Activated naive CD8-positive, alpha-beta T cell treated with anti-CD3 and anti-CD28 coated beads, Interleukin-2, amount 50 U/mL, for 16 hours (primary cell): ENCODE measurements at regions not wholly inside any gene's neighbourhood (a gene's known extent, or its start where the extent isn't known, plus 50 kb on each side); places are given as distances from the start of the nearest gene placed in this dataset.
"Not testable (repeated sequence)": the region's sequence is repeated elsewhere in the genome, so short reads cannot be mapped to it uniquely, and the experiment has no call there.

Source experiments
- DNase-seq: peaks from one replicate; pipeline ENCODE4 v3.0.0-alpha.2; 2020; ENCODE audit warnings: low read depth, low spot score

DNA sequence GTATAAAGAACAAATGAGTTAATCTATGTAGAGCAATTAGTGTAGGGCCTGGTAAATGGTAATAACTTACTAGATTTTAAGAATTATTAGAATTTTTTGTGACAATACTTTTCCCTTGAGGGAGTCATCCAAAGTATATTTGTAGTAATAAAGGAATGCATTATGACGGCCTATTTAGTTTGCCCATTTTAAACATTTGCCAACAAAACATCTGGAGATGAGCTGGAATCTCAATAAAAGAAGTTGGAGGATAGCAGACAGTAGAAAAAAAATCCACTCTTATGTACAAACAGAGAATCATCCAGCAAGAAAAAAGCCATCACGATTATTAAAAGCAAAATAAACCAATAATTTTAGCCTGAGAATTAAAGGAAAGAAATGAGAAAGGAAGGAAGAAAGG lies 567.3 kb upstream of the ADAMTS5 start:
- DNase-seq, result no peak

DNA sequence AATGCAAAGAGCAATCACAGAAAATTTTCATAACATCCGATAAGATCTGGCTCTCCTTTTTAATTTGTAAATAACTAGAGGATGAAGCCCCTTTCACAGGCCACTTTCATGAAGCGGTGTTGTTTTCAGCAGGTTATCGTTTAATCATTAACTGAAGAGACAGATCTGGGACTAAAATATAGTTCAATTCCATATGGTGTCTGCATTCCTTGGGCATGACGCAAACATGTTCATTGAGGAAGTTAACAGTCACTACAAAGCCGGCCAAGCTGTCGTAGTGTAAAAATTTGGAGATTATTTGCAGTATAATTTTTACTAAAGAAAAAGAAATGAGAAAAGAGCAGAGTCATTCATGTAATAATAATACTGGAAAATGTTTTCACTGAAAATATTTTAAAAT lies 565.2 kb upstream of the ADAMTS5 start:
- no peak for DNase-seq

DNA sequence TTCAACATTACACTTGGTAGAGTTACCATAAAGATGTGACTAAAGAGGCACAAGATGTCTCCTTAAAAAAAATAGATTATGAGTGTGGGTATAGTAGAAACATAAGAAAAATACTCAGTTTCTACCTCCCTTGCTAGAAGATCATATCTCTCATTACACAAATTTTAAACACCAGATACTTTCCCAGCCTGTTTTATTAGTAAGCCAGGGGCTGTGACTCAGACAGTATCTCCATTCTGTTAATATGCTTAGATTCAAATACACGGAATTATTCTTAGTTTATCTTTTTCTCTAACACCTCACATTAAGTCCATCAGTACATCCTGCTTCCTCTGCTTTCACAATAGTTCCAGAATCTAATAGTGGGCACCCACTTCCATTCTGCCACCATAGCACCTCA lies 561.8 kb upstream of the ADAMTS5 start:
- DNase-seq, result no peak

DNA sequence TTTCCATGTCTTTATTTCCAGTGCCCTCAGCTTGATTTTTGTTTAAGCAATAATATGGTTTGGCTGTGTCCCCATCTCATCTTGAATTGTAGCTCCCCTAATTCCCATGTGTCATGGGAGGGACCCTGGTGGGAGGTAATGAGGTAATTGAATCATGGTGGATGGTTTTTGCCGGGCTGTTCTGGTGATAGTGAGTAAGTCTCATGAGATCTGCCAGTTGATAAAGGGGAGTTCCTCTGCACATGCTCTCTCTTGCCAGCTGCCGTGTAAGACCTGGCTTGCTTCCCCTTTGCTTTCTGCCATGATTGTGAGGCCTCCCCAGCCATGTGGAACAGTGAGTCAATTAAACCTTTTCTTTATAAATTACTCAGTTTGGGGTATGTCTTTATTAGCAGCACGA lies 559.6 kb upstream of the ADAMTS5 start:
- DNase-seq, result no peak

DNA sequence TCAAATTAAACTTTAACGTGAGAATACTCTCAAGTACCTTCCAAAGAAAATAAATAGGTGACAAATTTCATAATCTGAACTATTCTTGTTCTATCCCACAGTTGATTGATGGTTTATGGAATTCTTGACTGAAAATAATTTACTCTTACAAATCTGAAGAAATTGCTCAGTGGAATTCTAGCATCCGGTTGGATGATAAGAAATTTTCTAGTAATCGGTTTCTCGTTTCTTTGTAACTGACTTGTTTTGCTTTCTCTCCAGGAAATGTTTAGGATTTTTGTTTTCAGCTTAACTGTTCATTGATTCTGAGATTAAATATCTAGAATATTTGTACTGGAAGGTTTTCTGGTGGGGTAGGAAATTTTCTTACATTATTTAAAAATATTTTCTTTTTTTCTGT lies 558.9 kb upstream of the ADAMTS5 start:
- DNase-seq, result no peak

DNA sequence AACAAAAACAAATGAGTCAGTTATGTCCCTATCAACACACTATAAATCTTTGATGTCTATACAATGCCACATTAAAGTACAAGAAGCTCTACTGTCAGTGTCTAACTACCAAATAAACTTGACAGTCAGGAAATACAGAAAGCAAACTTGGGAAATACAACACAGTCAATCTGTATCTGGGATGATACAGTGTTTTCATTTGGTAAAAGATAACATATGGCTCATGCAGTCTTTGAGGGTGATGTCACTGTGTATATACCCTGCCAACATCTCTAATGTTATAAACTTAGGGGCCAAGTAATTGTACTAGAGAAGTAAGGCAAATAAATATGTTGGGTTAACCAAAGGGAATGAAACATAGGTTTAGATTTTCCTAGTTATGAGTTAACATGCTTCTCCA lies 552.5 kb upstream of the ADAMTS5 start:
- no peak for DNase-seq

DNA sequence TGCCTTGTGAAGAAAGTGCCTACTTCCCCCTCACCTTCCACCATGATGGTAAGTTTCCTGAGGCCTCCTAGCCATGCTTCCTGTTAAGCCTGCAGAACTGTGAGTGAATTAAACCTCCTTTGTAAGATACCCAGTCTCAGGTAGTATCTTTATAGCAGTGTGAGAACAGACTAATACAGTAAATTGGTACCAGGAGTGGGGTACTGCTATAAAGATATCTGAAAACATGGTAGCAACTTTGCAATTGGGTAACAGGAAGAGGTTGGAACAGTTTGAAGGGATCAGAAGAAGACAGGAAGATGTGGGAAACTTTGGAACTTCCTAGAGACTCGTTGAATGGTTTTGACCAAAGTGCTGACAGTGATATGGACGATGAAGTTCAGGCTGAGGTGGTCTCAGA lies 550.3 kb upstream of the ADAMTS5 start:
- not testable (repeated sequence) for DNase-seq

DNA sequence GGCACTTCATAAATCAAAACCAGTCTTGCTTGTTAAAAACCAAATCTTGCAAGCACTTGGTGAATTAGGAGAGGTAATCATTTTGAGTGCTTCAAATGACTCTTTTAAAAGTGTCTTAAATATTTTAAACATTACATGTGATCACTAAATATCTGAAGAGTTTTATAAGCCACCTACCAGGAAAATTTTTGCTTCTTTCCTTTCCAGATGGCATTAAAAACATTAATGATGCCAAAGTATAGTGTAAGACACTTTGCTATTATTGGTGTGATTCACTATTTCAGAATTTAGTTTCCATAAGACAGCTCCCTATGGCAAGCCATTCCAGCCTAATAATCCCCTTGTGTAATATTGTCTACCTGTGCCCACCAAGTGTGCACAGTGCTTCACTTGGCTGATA lies 548.8 kb upstream of the ADAMTS5 start:
- no peak for DNase-seq

DNA sequence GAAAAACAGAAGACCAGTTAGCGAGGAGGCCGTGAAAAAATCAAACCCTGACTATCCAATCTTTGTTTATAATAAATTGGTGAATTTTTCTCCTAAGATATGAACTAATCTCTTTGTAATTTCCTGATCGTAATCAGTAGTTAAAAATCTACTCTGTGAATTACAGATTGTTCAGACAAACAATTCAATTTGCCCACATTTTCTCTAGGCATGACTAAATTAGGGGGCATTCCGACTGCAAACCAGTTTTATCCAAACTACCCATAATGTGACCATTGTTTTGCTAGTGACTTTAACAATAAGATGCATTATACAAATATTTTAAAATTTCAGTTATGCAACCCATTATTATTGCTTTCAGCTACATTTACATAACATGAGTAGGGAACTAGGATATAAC lies 546.9 kb upstream of the ADAMTS5 start:
- DNase-seq, result no peak

DNA sequence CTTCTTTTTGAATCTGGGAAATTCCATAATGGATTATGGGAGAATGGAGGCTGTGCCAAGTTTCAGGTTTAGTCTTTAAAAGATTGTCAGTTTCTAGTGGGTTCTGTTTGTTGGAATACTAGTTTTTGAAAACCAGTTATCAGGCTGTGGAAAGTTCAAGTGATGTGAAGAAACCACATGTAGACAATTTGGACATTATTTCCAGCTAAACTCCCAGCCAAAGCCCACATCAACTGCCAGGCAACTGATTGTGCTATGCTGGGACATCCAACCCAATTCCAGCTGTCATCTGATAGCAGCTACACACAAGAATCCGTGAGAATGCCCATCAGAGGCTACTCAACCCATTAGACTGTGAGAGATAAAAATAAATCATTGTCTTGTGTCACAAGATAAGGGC lies 546.1 kb upstream of the ADAMTS5 start:
- DNase-seq, result no peak

DNA sequence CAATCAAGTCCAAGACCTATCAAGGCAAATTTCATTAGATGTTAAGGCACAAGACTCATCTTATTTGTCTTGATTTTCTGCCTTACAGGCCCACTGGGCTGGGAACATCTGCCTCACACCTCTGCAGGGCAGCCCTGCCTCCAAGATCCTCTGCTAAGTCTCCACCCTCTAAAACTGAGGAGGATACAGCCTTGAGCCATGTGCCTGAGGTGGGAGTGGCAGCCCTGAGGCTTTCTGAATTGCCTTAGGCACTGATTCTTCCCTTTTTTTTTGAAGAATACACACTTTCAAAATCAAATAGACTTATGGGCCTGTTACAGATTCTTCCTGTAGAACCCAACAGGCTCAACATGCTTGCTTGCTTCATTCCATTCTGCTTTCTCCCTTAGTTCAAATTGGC lies 544.3 kb upstream of the ADAMTS5 start:
- DNase-seq, result no peak

DNA sequence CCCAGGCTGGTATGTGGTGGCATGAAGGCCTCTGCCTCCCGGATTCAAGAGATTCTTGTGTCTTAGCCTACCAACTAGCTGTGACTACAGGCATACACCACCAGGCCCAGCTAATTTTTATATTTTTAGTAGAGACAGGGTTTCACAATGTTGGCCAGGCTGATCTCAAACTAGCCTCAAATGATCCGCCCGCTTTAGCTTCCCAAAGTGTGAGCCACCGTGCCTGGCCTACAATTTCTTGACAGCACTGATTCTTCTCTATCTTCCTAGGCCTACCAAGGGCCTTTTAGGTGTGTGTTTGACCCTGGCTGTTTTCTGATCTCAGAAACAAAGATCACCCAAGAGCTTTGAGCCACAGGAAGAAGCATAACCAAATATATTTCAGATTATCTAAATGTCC lies 540.8 kb upstream of the ADAMTS5 start:
- no peak for DNase-seq

DNA sequence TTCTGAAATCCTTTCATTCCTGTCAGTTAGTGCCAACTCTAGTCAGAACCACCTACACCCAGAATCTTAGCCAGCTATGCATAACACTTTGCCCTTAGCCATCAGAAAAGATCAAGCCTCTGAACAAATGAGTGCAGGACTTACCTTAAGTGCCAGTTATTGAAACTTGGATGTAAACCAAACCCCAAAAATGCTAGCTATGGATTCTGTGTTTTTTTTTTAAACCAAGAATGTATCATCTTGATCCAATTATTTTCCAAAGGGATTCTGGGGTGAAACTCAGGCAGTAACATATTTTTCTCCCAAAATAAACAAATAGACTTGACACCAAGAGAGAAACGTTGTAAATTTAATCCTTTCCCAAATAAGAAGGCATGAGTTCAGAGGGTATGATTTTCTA lies 538.6 kb upstream of the ADAMTS5 start:
- DNase-seq, result no peak

DNA sequence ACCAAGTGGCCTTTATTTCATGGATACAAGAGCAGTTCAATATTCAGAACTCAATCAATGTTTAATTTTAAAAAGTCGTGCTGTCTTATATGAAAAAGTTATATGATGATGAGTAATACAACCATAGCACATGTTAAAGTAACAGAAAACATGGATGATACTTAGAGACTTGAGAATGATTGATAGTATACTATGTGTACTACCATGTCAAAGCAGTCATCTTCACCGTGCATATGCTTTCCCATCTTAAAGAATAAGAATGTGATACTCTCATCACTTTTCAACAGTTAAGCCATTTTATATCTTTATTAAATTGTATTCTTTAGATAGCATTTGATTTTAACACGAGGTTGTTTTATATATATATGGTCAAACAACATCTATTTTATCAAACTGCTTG lies 535.9 kb upstream of the ADAMTS5 start:
- no peak for DNase-seq

DNA sequence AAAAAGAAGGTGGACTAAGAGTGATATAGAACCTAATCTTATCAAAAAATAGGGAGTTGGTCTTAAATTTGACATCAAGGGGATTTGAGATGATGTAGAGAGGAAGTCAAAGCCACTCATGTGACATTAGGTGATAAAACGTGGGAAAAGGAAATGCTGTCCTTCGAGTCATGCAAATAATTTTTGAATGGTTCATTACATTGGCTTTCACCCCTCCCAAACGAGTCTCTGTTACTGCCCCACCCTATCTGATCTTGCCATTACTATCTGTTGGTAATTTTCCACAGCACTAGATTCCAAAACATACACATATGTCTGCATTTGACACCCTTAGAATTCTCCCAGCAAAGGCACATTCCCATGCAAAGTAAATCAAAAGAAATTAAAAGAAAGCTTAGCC lies 531.1 kb upstream of the ADAMTS5 start:
- DNase-seq, result no peak

DNA sequence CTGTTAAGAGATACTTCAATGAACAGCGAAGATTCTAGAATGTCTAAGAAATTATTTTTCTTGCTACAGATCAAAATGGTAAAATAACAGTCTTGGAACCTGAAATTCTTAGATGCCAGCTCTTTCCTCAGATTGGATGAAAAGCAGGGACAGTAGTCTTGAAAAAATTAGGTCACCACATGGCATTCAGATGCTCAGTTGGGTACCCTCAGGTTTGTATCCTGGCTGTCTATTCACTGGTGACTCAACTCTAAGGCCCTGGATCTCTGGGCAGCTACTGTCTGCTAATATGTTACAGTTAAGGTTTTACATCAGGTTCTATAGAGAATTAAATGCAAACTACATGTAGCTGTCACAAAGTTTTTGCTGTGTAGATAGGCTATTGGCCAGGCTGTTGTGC lies 528.9 kb upstream of the ADAMTS5 start:
- no peak for DNase-seq

DNA sequence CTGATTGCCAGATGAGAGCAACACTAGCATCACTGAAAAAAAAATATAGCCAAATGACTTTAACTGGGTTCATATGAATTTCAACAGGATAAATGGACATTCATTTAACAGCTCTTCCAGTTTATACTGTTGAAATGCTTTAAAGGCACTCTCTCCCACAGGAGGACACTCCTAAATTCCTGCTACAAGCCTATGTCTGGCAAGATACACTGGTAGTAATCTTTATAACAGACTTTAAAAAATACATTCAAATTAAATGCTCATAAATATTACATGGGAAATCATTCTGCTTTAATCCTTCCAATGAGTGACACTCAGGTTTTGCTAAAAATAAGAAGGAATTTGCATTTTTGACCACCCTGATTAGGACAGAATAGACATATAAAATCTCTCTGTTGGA lies 526.7 kb upstream of the ADAMTS5 start:
- DNase-seq, result no peak

DNA sequence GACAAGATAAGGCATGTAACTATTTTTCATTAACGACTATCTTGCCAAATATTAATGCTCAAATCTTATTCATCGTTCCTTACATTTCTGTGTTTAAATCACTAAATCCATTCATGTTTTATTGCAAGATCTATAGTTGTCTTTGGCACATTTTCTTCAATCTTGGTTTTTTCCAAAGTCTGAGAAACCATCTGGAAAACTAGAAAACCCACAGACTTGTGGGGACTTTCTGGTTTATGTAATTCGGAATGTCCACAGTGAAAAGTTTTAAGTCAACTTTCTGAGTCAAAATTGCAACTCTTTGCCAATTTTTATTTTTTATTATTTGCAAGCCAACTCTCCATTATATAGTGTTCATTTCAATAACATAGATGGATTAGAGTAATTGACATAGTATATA lies 520.8 kb upstream of the ADAMTS5 start:
- DNase-seq, result no peak

DNA sequence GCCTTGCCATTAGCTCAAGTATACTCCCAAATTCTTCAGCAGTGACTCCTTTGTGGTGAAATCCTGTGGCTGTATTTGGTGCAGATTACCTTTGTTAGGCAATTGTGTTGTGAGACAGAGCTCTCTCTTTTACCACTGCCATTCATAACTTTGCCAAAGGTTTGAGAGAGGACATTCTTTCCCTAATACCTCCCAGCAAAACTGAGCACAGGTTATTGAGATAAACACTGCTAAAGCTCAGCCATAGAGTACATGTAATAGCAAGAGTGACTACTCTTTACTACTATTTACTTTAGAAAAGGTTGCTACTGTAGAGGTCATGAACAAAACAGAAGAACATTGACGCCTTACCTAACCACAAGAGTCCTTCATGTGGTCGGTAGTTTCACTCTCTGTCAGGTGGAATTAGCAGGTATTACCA lies 514.0 kb upstream of the ADAMTS5 start:
- no peak for DNase-seq

DNA sequence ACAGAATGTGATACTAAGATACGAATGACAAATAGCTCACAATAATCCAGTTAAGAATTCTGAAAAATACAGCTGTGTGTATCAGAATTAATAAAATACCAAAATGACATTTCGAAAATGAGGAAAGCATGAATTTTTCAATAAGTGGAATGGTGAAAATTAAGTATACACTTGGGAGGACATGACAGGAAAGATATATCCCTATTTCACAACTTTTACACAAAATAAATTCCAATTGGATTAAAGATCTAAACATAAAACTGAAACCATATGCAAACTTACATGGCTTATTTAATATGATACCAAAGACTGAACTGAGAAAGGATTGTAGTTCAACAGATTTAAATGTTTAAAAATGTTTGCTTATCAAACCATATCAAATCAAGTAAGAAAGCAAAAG lies 510.4 kb upstream of the ADAMTS5 start:
- no peak for DNase-seq

DNA sequence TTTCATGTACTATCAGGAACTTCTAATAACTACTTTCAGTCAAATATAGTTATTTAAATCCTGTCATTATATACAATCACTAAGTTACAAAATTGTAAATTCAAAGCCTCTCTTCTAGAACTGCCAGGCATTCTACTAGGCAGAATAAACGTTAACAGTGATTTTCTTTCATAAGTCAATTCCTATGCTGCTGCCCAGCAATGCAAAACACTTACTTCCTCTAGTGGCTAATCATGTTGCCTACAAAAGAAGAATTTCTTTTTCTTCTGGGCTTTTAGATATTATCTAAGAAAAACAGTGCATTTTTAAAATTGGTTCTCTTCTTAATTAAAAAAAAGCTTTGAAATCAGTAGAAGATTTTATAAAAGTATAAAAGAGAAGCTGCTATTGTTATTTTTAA lies 509.8 kb upstream of the ADAMTS5 start:
- DNase-seq, result no peak

DNA sequence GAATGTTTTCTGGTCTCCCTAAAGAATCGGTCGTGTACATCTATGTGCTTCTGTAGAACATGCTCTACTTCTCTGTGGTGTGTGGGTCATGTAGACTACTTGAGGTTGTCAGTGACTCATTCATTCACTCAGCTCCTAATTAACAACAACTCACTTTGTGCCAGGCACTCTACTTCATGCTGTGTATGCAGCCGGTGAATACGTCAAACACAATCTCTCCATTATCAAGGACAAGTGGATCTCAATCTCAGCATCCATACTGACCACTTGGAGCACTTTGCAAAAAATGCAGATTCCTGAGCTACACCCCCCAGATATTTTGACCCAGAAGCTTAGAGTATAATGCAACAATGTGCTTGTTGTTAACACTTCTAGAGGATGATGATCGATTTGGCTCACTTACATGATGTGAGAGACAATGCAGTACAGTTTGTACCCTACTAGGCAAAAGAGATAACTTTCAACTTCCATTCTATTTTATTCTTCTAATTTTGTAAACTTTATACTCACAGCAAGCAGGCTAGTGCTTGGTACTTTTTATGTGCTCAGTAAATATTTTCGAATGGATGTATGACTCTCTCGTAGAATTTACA lies 508.6 kb upstream of the ADAMTS5 start:
- DNase-seq, result no peak

DNA sequence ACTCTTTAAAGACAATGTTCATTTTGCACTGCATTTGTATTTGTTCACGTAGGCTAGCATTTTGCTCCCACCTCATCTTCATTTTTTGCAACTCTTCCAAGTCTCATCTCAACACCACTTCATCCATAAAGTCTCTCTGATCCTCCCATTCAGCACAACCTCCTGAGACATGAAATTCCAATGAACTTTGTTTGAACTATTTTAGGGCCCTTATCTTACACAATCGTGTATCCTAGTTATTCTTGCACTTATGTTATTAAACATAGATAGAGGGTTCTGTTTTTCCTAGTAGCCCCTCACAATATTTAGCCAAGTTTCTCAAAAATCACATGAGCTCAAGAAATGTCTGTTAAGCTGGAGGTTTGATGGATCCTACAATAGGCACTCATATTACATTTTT lies 500.5 kb upstream of the ADAMTS5 start:
- no peak for DNase-seq

DNA sequence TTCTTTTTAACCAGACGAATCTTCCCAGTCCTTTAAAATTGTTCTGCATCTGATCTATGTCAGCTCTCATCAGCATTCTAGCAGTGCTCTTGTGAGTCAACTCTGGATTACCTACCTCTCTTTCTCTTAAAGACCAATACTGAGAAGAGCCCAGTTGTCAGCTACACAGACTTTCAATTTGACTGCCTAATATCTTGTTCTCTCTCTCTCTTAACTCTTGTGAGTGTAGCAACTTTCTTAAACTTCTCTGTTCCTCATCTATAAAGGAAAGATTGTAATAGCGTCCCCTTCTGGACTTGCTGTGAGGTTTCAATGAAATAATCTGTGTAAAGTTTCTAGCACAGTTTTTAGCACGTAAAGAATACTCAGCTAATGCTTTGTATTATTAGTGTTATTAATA lies 499.3 kb upstream of the ADAMTS5 start:
- no peak for DNase-seq

DNA sequence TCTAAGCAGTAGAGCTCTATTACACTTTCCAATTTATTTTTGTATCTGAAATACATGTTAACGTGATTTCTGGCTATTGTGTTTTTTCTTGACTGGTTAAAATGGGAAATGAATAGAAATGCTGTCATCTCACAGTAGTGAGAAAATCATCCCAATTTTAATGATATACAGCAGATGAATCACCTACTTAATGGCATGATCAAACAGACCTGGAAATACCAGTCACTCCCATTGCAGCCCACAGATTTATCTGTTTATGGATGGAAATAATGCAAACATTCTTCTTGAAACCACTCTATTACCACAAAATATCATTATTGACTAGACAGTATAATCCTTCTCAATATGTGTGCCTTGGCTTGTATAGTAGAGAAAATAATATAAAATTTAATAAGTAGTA lies 497.8 kb upstream of the ADAMTS5 start:
- DNase-seq, result no peak
